ENCODE measurements at regions not wholly inside any gene's neighbourhood (a gene's known extent, or its start where the extent isn't known, plus 50 kb on each side); places are given as distances from the start of the nearest gene placed in this dataset.

DNA sequence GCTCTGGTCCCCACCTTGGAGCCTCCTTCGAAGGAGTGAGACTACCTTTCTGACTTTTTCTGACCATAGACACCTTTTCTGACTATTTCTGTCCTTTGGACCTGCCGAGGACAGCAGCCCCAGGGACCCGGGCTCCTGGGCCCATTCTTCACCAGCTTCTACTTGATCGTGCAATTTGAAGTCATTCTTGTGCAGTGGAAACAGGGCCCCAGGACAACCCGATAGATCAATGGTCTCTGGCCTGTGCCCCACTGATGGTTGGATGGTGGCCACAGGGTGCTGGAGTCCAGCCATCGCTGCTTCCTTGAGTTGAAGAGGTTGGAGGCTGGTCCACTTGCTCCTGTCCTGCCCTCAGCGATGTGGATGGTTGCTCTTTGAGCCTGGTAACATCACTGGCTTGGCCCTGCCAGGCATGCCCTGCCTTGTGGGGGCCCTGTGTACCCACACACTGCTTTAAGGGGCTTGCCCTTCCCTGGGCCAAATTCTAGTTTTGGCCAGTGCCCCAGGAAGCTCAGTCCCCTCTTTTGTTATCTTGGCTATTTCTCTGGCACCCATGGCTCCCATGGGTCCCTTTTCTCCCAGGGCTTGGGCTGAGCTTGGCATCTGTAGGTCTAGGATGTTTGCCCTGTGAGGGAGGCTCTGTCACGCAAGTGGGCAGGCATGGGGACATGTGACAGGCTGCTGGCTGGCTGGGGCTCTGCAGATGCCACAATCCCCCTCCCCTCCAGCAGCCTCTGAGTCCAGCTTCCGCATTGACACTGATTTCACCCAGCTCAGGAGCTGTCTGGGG, 375.6 kb upstream of the NUPR2 start:
- H3K9me3 ChIP-seq (ENCODE audit: low read depth), result no peaks in the 10 kb centered on the region
- WGBS, 2 experiments (ENCODE audit: low coverage in 1 of 2, low lambda C conversion rate in 2 of 2, missing lambda C conversion rate in 2 of 2), result 21 to 32% methylated on average over 9 of the region's 9 CpGs
- H3K36me3 ChIP-seq (ENCODE audit: low read depth), result no peaks in the 10 kb centered on the region
- no peaks in the 10 kb centered on the region for H4K20me1 ChIP-seq (ENCODE audit: insufficient read depth)
- no peaks in the 10 kb centered on the region for H3F3A ChIP-seq (ENCODE audit: insufficient read depth)
- DNase-seq, result no peak
- no peak overlapping the region for H3K27ac ChIP-seq
- no peaks in the 10 kb centered on the region for H3K9me2 ChIP-seq (ENCODE audit: insufficient read depth)
- no peak overlapping the region for H2AFZ ChIP-seq
- no peak for TF ChIP-seq EZH2phosphoT487 (IDR thresholded peaks at IDR 0.05; ENCODE audit: insufficient read depth, low read depth)
- H3K27me3 ChIP-seq (replicated peaks; ENCODE audit: insufficient read depth), result no peaks in the 10 kb centered on the region
- H3K9ac ChIP-seq, result no peak overlapping the region
- H3K4me3 ChIP-seq, result no peak overlapping the region
- no peaks in the 10 kb centered on the region for H3K79me2 ChIP-seq (ENCODE audit: insufficient read depth)
- in situ Hi-C loops (cut with MboI), result no loop called here
- H3K4me2 ChIP-seq (ENCODE audit: unreplicated experiment), result no peak overlapping the region
- H3K4me1 ChIP-seq (ENCODE audit: insufficient read depth), result no peaks in the 10 kb centered on the region

DNA sequence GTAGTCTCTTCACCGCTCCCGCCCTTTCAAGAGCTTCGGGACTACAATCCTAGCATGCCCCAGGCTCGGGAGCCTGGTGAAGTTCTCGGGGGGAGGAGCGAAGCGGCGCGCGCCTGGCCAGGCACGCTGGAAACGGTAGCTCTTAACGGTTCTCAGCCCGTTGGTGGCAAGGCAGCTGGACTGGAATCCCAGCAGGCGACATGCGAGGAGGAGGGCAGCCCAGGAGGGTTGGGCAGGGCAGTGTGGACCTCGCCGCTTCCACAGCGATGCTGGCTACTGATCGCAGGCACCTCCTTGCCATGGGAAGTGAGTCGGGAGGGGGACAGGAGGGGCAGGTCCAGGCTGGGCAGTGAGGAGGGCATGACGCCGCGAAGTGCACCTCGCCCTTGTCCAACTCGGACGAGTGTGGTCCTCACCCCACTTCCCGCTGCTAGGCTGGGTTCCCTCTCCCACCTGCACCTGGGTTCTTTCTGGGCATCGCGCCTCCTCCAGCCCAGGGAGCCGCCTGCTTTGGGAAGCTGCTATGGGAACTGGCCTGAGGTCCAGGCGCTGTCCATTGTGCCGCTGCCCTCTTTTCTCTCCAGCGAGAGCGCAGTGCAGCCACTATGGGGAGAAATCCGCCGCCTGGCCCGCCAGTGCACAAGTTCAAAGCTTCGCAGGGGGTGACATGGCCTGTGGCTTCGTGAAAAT, 367.8 kb upstream of the NUPR2 start:
- H3K9me2 ChIP-seq (ENCODE audit: insufficient read depth), result no peaks in the 10 kb centered on the region
- WGBS, 2 experiments (ENCODE audit: low coverage in 1 of 2, low lambda C conversion rate in 2 of 2, missing lambda C conversion rate in 2 of 2), result 31 to 32% methylated on average over 36 to 40 of the region's 40 CpGs
- H3K4me2 ChIP-seq (ENCODE audit: unreplicated experiment), result no peak overlapping the region
- no peak overlapping the region for H2AFZ ChIP-seq
- no peak overlapping the region for H3K27ac ChIP-seq
- H3K36me3 ChIP-seq (ENCODE audit: low read depth), result no peaks in the 10 kb centered on the region
- no peaks in the 10 kb centered on the region for H3F3A ChIP-seq (ENCODE audit: insufficient read depth)
- no peak for TF ChIP-seq EZH2phosphoT487 (IDR thresholded peaks at IDR 0.05; ENCODE audit: insufficient read depth, low read depth)
- TF ChIP-seq EZH2 (IDR thresholded peaks at IDR 0.05; ENCODE audit: insufficient read depth, poor library complexity, severe bottlenecking), result no peak
- H3K9me3 ChIP-seq (ENCODE audit: low read depth), result no peaks in the 10 kb centered on the region
- H3K9ac ChIP-seq, result no peak overlapping the region
- H3K79me2 ChIP-seq (ENCODE audit: insufficient read depth), result no peaks in the 10 kb centered on the region
- no peak for DNase-seq
- in situ Hi-C loops (cut with MboI), result no loop called here
- no peak overlapping the region for H3K4me3 ChIP-seq
- H3K27me3 ChIP-seq (replicated peaks; ENCODE audit: insufficient read depth), result no peaks in the 10 kb centered on the region
- no peaks in the 10 kb centered on the region for H3K4me1 ChIP-seq (ENCODE audit: insufficient read depth)
- no peaks in the 10 kb centered on the region for H4K20me1 ChIP-seq (ENCODE audit: insufficient read depth)

DNA sequence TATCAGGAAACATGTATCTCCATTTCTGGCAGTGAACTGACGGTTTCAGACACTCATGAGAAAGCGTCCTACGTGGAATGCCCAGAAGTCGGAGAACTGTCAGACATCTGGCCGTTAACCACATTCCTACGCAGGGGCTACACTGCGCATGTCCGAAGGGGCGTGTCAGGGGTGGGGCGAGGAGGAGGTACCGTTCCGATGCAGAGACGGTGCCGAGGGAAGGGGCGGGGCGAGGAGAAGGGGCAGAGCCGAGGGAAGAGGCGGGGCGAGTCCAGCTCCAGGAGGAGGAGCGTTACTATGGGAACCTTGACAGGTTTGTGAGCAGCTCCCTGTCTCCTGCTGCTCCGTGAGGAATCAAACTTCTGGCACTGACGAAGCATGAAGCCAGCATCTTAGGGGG, 366.9 kb upstream of the NUPR2 start:
- H3K9me2 ChIP-seq (ENCODE audit: insufficient read depth), result no peaks in the 10 kb centered on the region
- no peaks in the 10 kb centered on the region for H3K4me1 ChIP-seq (ENCODE audit: insufficient read depth)
- H2AFZ ChIP-seq, result no peak overlapping the region
- H3F3A ChIP-seq (ENCODE audit: insufficient read depth), result no peaks in the 10 kb centered on the region
- no peak overlapping the region for H3K27ac ChIP-seq
- no peaks in the 10 kb centered on the region for H3K79me2 ChIP-seq (ENCODE audit: insufficient read depth)
- H3K4me2 ChIP-seq (ENCODE audit: unreplicated experiment), result no peak overlapping the region
- 19 to 21% methylated on average over 18 to 22 of the region's 22 CpGs for WGBS, 2 experiments (ENCODE audit: low coverage in 1 of 2, low lambda C conversion rate in 2 of 2, missing lambda C conversion rate in 2 of 2)
- DNase-seq, result no peak
- H4K20me1 ChIP-seq (ENCODE audit: insufficient read depth), result no peaks in the 10 kb centered on the region
- TF ChIP-seq EZH2 (IDR thresholded peaks at IDR 0.05; ENCODE audit: insufficient read depth, poor library complexity, severe bottlenecking), result no peak
- no peak for TF ChIP-seq EZH2phosphoT487 (IDR thresholded peaks at IDR 0.05; ENCODE audit: insufficient read depth, low read depth)
- no peaks in the 10 kb centered on the region for H3K36me3 ChIP-seq (ENCODE audit: low read depth)
- no peak overlapping the region for H3K4me3 ChIP-seq
- in situ Hi-C loops (cut with MboI), result no loop called here
- H3K9ac ChIP-seq, result no peak overlapping the region
- no peaks in the 10 kb centered on the region for H3K27me3 ChIP-seq (replicated peaks; ENCODE audit: insufficient read depth)
- no peaks in the 10 kb centered on the region for H3K9me3 ChIP-seq (ENCODE audit: low read depth)

DNA sequence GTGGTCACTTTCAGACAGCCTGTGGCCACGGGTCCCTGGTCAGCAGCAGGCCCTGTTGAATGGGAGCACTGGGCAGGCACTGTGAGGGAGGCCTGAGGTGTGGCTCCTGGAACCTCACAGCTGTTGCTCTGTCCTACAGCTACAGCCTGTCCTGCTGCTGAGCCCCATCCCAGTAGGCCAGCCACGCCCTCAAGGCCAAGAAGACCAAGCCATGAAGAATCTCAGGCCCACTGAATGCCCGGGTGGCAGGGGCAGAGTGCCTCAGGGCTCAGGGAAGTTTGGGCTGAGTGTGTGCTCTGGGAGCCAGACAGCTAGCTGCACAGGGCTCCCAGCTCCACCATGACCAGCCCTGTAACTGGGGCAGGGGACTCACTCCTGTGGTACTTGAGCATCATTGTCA, 363.5 kb upstream of the NUPR2 start:
- no peak for DNase-seq
- Histone ChIP-seq H4K20me1 (ENCODE audit: insufficient read depth) (no peaks in the 10 kb centered on the region), H3K79me2 (ENCODE audit: insufficient read depth) (no peaks in the 10 kb centered on the region), H2AFZ (no peak overlapping the region), H3K27me3 (replicated peaks; ENCODE audit: insufficient read depth) (no peaks in the 10 kb centered on the region), H3K9me3 (ENCODE audit: low read depth) (no peaks in the 10 kb centered on the region), H3K9ac (no peak overlapping the region), H3K36me3 (ENCODE audit: low read depth) (no peaks in the 10 kb centered on the region), H3K9me2 (ENCODE audit: insufficient read depth) (no peaks in the 10 kb centered on the region), H3K4me2 (ENCODE audit: unreplicated experiment) (no peak overlapping the region), H3F3A (ENCODE audit: insufficient read depth) (no peaks in the 10 kb centered on the region), H3K4me3 (no peak overlapping the region), H3K27ac (no peak overlapping the region), H3K4me1 (ENCODE audit: insufficient read depth) (no peaks in the 10 kb centered on the region)
- in situ Hi-C loops (cut with MboI), result no loop called here
- 0% methylated on average over 2 to 3 of the region's 3 CpGs for WGBS, 2 experiments (ENCODE audit: low coverage in 1 of 2, low lambda C conversion rate in 2 of 2, missing lambda C conversion rate in 2 of 2)
- no peak for TF ChIP-seq EZH2 (IDR thresholded peaks at IDR 0.05; ENCODE audit: insufficient read depth, poor library complexity, severe bottlenecking)
- no peak for TF ChIP-seq EZH2phosphoT487 (IDR thresholded peaks at IDR 0.05; ENCODE audit: insufficient read depth, low read depth)

Data from GM23248 (cell line).